ENCODE measurements at regions not wholly inside any gene's neighbourhood (a gene's known extent, or its start where the extent isn't known, plus 50 kb on each side); places are given as distances from the start of the nearest gene placed in this dataset.

- Histone ChIP-seq H3K4me3 (ENCODE audit: control insufficient read depth in 2 of 3, extremely low read depth in 1 of 3, insufficient read depth in 2 of 3, low read depth in 1 of 3, low read length in 3 of 3) (no peak overlapping the region), H3K9me3 (ENCODE audit: control insufficient read depth, low read depth, low read length) (no peaks in the 10 kb centered on the region), H3K36me3 (ENCODE audit: control insufficient read depth in 2 of 2, extremely low read depth in 1 of 2, insufficient read depth in 2 of 2, low read length in 2 of 2) (no peaks in the 10 kb centered on the region), H3K4me1 (ENCODE audit: control insufficient read depth, extremely low read depth, insufficient read depth, low read length) (no peaks in the 10 kb centered on the region), H4K20me1 (ENCODE audit: control insufficient read depth, extremely low read depth, insufficient read depth, low read length) (no peaks in the 10 kb centered on the region), H3K27ac (ENCODE audit: control insufficient read depth, insufficient read depth, low read length) (no peak overlapping the region), H3K9ac (ENCODE audit: control insufficient read depth, extremely low read depth, insufficient read depth, low read length) (no peak overlapping the region), H3K9me1 (ENCODE audit: control insufficient read depth, extremely low read depth, insufficient read depth, low read length) (no peaks in the 10 kb centered on the region), H3K4me2 (ENCODE audit: control insufficient read depth, extremely low read depth, insufficient read depth, low read depth, low read length) (no peak overlapping the region), H3K27me3 (ENCODE audit: control insufficient read depth, extremely low read depth, insufficient read depth, low read length) (no peaks in the 10 kb centered on the region), H3K79me2 (ENCODE audit: control insufficient read depth, insufficient read depth, low read length) (no peaks in the 10 kb centered on the region), H2AFZ (ENCODE audit: control insufficient read depth, low read length) (no peak overlapping the region)
- dilution Hi-C loops (cut with MboI; ENCODE audit: extremely low pct_ligation_motif_present, low sequenced_read_pairs) = no loop called here
- FAIRE-seq (no peak), DNase-seq (ENCODE audit: low read depth, low spot score) (no peak)
- TF ChIP-seq CTCF (optimal IDR thresholded peaks at IDR 0.05 in 1 of 3, IDR thresholded peaks at IDR 0.05 in 1 of 3, conservative IDR thresholded peaks at IDR 0.05 in 1 of 3; ENCODE audit: extremely low read depth in 1 of 3, insufficient read depth in 2 of 3, low read length in 3 of 3) (no peak), EZH2 (IDR thresholded peaks at IDR 0.05; ENCODE audit: low read length) (no peak)
Measured at GRCh38 chr6:92196325-92196724, 1223.0 kb downstream of the EPHA7 start.

- Histone ChIP-seq H4K20me1 (ENCODE audit: control insufficient read depth, extremely low read depth, insufficient read depth, low read length) (no peaks in the 10 kb centered on the region), H3K9me1 (ENCODE audit: control insufficient read depth, extremely low read depth, insufficient read depth, low read length) (no peaks in the 10 kb centered on the region), H3K27me3 (ENCODE audit: control insufficient read depth, extremely low read depth, insufficient read depth, low read length) (no peaks in the 10 kb centered on the region), H3K36me3 (ENCODE audit: control insufficient read depth in 2 of 2, extremely low read depth in 1 of 2, insufficient read depth in 2 of 2, low read length in 2 of 2) (no peaks in the 10 kb centered on the region), H2AFZ (ENCODE audit: control insufficient read depth, low read length) (no peak overlapping the region), H3K4me3 (ENCODE audit: control insufficient read depth in 2 of 3, extremely low read depth in 1 of 3, insufficient read depth in 2 of 3, low read depth in 1 of 3, low read length in 3 of 3) (no peak overlapping the region), H3K9ac (ENCODE audit: control insufficient read depth, extremely low read depth, insufficient read depth, low read length) (no peak overlapping the region), H3K27ac (ENCODE audit: control insufficient read depth, insufficient read depth, low read length) (no peak overlapping the region), H3K4me2 (ENCODE audit: control insufficient read depth, extremely low read depth, insufficient read depth, low read depth, low read length) (no peak overlapping the region), H3K79me2 (ENCODE audit: control insufficient read depth, insufficient read depth, low read length) (no peaks in the 10 kb centered on the region), H3K4me1 (ENCODE audit: control insufficient read depth, extremely low read depth, insufficient read depth, low read length) (no peaks in the 10 kb centered on the region), H3K9me3 (ENCODE audit: control insufficient read depth, low read depth, low read length) (no peaks in the 10 kb centered on the region)
- no peak for TF ChIP-seq CTCF (optimal IDR thresholded peaks at IDR 0.05 in 1 of 3, IDR thresholded peaks at IDR 0.05 in 1 of 3, conservative IDR thresholded peaks at IDR 0.05 in 1 of 3; ENCODE audit: extremely low read depth in 1 of 3, insufficient read depth in 2 of 3, low read length in 3 of 3)
- DNase-seq (ENCODE audit: low read depth, low spot score) = no peak
- no peak for FAIRE-seq
- dilution Hi-C loops (cut with MboI; ENCODE audit: extremely low pct_ligation_motif_present, low sequenced_read_pairs) = no loop called here
Measured at GRCh38 chr6:92195796-92196195, 1223.6 kb downstream of the EPHA7 start.

All from keratinocyte (primary cell).